IMR-90 (cell line): ENCODE measurements at regions not wholly inside any gene's neighbourhood (a gene's known extent, or its start where the extent isn't known, plus 50 kb on each side); places are given as distances from the start of the nearest gene placed in this dataset.

ENCODE experiments used
- BHLHE40 ChIP-seq: fragments of 150-350 bp; IDR thresholded peaks from 2 replicates; pipeline ENCODE4 v1.6.1; 2016; ENCODE audit warnings: mild to moderate bottlenecking, low read depth, low read length
- CHD1 ChIP-seq: IDR thresholded peaks from 2 replicates; pipeline ENCODE4 v1.6.1; 2012; ENCODE audit warnings: low read depth, low read length, improper control_type of control experiment
- CTCF ChIP-seq: conservative IDR thresholded peaks from 2 replicates; pipeline ENCODE4 v1.5.1; 2012; ENCODE audit warnings: mild to moderate bottlenecking, low read depth, low read length, improper control_type of control experiment
- POLR2A ChIP-seq: IDR thresholded peaks from 2 replicates; pipeline ENCODE4 v1.6.1; 2012; ENCODE audit warnings: mild to moderate bottlenecking, low read depth, low read length
- RAD21 ChIP-seq: IDR thresholded peaks from 2 replicates; pipeline ENCODE4 v1.6.1; 2012; ENCODE audit warnings: low read length, improper control_type of control experiment
- RCOR1 ChIP-seq: IDR thresholded peaks from 2 replicates; pipeline ENCODE4 v1.6.1; 2012; ENCODE audit warnings: mild to moderate bottlenecking, low read length, improper control_type of control experiment; ENCODE audit not compliant: insufficient replicate concordance
- RFX5 ChIP-seq: IDR thresholded peaks from 2 replicates; pipeline ENCODE4 v1.8.0; 2012; ENCODE audit warnings: low read depth, mild to moderate bottlenecking, low read length, moderate library complexity
- SMC3 ChIP-seq: fragments of 150-350 bp; IDR thresholded peaks from 2 replicates; pipeline ENCODE4 v1.6.1; 2016; ENCODE audit warnings: low read depth, mild to moderate bottlenecking, antibody characterized with exemption, low read length, moderate library complexity

DNA sequence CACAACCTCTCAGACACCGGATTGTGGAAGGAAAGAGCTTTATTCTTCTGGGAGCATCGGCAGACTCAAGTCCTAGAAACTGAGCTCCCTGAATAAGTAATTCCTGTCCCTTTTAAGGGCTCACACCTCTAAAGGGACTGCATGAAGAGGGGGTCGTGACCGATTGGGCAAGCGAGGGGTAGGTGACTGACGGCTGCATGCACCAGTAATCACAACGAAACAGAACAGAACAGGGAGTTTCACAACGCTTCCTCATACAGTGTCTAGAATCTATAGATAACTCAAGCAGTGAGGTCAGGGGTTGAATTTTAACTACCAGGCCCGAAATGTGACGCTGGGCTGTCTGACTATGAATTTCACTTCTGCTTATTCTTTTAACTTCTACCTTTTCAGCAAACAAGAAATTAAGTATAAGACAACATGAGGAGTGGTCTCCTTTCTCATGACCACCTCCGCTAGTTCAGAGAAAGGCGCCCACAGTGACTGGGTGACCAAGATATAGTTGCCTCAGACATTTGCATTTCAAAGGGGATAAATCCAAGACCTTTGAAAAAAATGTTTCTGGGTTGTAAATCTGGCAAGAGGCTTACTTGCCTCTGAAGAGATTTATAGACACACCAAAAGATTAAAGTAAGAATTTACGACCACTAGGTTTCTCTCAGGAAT, 88.4 kb upstream of the ATF7IP2 start:
- TF ChIP-seq RAD21, result no peak
- TF ChIP-seq CTCF, result no peak
- TF ChIP-seq RCOR1, result no peak
- no peak for TF ChIP-seq SMC3
- no peak for TF ChIP-seq CHD1
- TF ChIP-seq BHLHE40, result no peak
- no peak for TF ChIP-seq POLR2A
- no peak for TF ChIP-seq RFX5
